ENCODE measurements at regions not wholly inside any gene's neighbourhood (a gene's known extent, or its start where the extent isn't known, plus 50 kb on each side); places are given as distances from the start of the nearest gene placed in this dataset.

DNA sequence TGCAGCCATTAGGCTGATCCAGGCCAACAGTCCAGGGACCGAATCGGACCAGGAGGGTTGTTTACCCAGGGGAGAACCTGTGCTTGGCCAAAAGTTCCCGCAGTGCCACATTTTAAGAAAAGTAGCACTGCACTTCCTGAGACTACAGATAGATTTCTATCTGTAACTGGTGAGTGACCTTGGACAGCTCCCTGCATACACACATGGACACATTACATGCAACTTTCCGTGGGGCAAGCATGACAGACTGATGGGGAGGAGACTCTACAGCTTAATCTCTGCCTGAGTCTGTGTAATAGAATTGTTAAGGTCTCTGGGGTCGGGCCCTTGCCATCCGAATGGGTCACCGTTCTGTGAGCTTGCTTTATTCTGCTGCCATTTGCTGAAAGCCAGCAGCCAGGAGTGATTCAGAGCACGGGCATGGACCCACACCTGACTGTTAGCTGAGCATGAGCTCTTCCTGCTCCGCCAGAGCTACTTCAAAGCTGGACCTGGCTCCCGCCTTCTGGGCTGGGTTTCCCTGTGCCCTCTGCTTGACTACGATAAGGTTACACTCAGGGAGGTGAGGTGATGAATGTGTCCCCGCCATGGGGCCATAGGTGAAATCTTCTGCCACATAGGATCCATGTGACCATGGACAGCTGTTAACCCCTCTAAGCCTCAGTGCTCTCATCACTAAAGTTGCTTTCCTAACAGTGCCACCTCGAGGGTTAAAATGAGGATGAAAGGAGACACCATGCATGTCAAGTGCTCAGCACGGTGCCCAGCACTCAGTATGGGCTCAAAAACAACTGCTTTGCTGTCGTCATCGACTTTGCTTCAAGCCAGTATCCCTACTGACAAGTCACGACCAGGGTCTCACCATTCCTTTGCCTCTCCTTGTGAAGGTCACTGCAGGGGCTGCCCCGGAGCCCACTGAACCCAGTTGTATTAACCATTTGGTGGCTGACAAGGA is 200.0 kb downstream of the MELK start:
- Mint-ChIP-seq H3K4me1 (ENCODE audit: low read depth) (no peaks in the 10 kb centered on the region), H3K36me3 (ENCODE audit: low read depth) (no peaks in the 10 kb centered on the region), H3K27ac (no peak overlapping the region), H3K4me3 (no peak overlapping the region), H3K27me3 (peaks cover 24% of the 10 kb centered on the region), H3K9me3 (no peaks in the 10 kb centered on the region)
- intact Hi-C loops (cut with micrococcal nuclease): no loop called here

DNA sequence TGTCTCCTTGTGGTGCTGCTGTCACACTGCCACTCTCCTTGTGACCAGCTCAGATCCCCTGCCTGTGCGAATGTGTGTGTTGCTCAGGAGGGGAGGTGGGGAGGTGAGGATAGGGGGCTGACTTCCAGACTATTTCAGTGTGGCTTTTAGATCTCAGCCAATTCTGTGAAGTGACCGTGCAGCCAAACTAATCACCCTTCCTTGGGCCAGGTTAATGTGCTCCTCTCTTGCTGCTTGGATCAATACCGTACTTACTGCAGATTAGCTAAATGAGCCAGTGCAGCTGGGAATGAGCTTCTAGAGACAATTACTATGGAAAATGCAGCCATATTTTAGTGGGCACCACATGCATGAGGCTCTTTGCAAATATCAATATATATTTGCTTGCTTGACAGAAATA is 206.0 kb downstream of the MELK start:
- Mint-ChIP-seq H3K36me3 (ENCODE audit: low read depth) (no peaks in the 10 kb centered on the region), H3K27ac (no peak overlapping the region), H3K27me3 (peaks cover 24% of the 10 kb centered on the region), H3K4me3 (no peak overlapping the region), H3K4me1 (ENCODE audit: low read depth) (no peaks in the 10 kb centered on the region), H3K9me3 (no peaks in the 10 kb centered on the region)
- intact Hi-C loops (cut with micrococcal nuclease): no loop called here

DNA sequence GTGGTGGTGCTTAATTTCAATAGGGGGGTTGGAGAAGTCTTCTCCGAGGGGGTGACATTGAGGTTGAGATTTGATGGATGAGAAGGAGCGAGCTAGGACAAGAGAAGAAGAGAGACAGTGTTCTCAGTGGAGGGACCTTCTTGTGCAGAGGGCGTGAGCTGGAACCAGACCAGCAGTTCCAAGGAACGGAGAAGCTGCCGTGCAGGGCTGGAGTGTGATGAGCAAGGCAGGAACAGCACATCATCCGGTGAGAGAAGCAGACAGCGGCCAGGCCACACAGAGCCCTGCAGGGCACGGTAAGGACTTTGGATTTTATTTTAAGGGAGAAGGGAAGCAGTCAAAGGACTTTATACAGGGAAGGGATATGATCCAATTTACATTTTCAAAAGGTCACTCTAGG is 206.9 kb downstream of the MELK start:
- Mint-ChIP-seq H3K27ac (no peak overlapping the region), H3K9me3 (no peaks in the 10 kb centered on the region), H3K4me1 (ENCODE audit: low read depth) (no peaks in the 10 kb centered on the region), H3K36me3 (ENCODE audit: low read depth) (no peaks in the 10 kb centered on the region), H3K4me3 (no peak overlapping the region), H3K27me3 (peaks cover 27% of the 10 kb centered on the region)
- intact Hi-C loops (cut with micrococcal nuclease): no loop called here

DNA sequence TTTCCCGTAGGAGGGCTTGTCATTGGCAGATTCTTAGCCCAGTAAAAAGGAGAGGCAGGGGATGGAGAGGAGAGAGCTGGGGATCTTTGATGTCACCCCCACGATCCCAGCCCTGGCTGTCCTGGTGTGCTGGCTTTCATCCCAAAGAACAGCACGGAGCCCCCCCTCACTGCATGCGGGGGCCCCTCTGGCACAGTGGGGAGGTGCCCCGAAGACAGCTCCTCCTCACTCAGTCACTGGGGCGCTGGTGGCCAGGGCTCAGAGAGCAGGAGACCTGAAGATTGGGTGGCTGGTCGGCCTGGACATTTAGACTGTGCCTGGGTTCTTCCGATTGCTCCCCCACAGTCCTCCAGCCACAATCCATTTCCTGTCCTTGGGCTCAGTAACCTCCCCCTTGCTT is 207.5 kb downstream of the MELK start:
- no peaks in the 10 kb centered on the region for H3K9me3 Mint-ChIP-seq
- H3K36me3 Mint-ChIP-seq (ENCODE audit: low read depth): no peaks in the 10 kb centered on the region
- no peaks in the 10 kb centered on the region for H3K4me1 Mint-ChIP-seq (ENCODE audit: low read depth)
- H3K4me3 Mint-ChIP-seq: no peak overlapping the region
- no peak overlapping the region for H3K27ac Mint-ChIP-seq
- peaks cover 29% of the 10 kb centered on the region for H3K27me3 Mint-ChIP-seq
- intact Hi-C loops (cut with micrococcal nuclease): no loop called here

DNA sequence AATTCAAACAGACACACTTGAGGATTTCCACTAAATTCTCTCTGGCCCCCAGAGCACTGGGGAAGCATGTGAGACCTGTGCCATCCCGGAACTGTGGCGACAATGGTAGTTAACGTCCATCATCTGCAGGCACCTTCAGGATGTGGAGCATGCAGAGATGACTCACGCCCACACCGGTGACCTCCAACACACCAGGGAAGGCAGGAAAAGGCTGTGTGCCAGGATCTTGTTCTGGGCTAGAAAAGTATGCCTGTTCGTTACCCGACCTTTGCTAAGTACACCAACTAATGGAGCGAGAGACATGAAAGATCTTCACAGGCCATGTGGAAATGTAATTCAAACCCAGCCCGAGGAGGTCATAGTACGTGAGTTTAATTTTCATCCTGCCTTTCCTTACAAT is 208.8 kb downstream of the MELK start:
- intact Hi-C loops (cut with micrococcal nuclease): no loop called here
- Mint-ChIP-seq H3K4me1 (ENCODE audit: low read depth) (no peaks in the 10 kb centered on the region), H3K36me3 (ENCODE audit: low read depth) (no peaks in the 10 kb centered on the region), H3K4me3 (no peak overlapping the region), H3K27me3 (peaks cover 28% of the 10 kb centered on the region), H3K27ac (no peak overlapping the region), H3K9me3 (no peaks in the 10 kb centered on the region)

Data from dendritic cell treated with granulocyte-macrophage colony-stimulating factor and Interleukin-4, amounts not matched to agents 40 ng/mL and 50 ng/mL, for 4 days (primary cell).